ENCODE measurements at regions not wholly inside any gene's neighbourhood (a gene's known extent, or its start where the extent isn't known, plus 50 kb on each side); places are given as distances from the start of the nearest gene placed in this dataset.

DNA sequence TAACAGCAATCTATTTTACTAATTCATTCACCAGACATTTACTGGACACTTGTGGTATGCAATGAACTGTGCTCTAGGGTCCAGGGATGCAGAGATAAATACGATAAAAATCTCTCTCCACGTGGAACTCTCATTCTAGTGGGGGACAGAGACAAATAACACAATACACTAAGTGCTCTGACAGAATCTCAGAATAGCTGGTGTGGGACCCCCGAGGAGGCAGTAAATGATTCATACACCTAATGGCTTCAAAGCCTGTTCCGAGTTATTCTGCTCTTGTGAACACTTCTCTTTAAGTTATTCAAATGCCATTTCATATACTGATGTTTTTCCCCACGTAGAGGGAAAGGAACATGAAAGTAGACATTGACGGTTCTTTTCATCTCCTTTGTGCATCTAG is 302.0 kb upstream of the PDE4D start:
- H3K27me3 ChIP-seq (ENCODE audit: control insufficient read depth in 1 of 2, insufficient read depth in 2 of 2, low read length in 2 of 2), result no peaks in the 10 kb centered on the region
- no peak overlapping the region for H3K9ac ChIP-seq (ENCODE audit: low read depth in 1 of 2, low read length in 2 of 2)
- no peak overlapping the region for H3K27ac ChIP-seq (ENCODE audit: low read depth, low read length)
- H3K4me3 ChIP-seq (ENCODE audit: low read depth in 1 of 2, low read length in 2 of 2), result no peak overlapping the region
- no peaks in the 10 kb centered on the region for H3K4me1 ChIP-seq (ENCODE audit: control insufficient read depth in 1 of 2, insufficient read depth in 2 of 2, low read length in 2 of 2)
- H3K36me3 ChIP-seq (ENCODE audit: control insufficient read depth in 1 of 2, insufficient read depth in 2 of 2, low read length in 2 of 2), result no peaks in the 10 kb centered on the region
- no peaks in the 10 kb centered on the region for H3K9me3 ChIP-seq (ENCODE audit: control insufficient read depth in 1 of 2, low read length in 2 of 2)

DNA sequence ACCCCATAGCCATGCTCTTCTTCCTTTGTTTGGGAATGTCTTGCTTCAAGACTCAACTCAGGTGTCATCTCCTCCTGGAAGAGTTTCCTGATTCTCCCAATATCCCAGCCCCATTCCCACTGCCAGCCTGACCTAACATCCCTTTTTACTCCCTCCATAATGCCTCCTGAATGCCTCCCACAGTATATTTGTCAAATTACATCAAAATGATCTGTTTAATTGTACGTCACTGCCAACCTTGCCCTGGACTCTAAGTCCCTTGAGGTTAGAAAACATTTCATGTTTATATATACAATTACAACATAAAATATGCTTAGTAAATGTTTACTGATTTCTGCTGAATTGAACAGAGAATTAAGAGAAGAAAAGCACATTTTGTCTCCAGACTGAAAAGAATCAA is 301.6 kb upstream of the PDE4D start:
- H3K36me3 ChIP-seq (ENCODE audit: control insufficient read depth in 1 of 2, insufficient read depth in 2 of 2, low read length in 2 of 2), result no peaks in the 10 kb centered on the region
- no peak overlapping the region for H3K4me3 ChIP-seq (ENCODE audit: low read depth in 1 of 2, low read length in 2 of 2)
- no peaks in the 10 kb centered on the region for H3K4me1 ChIP-seq (ENCODE audit: control insufficient read depth in 1 of 2, insufficient read depth in 2 of 2, low read length in 2 of 2)
- H3K27me3 ChIP-seq (ENCODE audit: control insufficient read depth in 1 of 2, insufficient read depth in 2 of 2, low read length in 2 of 2), result no peaks in the 10 kb centered on the region
- no peak overlapping the region for H3K9ac ChIP-seq (ENCODE audit: low read depth in 1 of 2, low read length in 2 of 2)
- no peaks in the 10 kb centered on the region for H3K9me3 ChIP-seq (ENCODE audit: control insufficient read depth in 1 of 2, low read length in 2 of 2)
- no peak overlapping the region for H3K27ac ChIP-seq (ENCODE audit: low read depth, low read length)

DNA sequence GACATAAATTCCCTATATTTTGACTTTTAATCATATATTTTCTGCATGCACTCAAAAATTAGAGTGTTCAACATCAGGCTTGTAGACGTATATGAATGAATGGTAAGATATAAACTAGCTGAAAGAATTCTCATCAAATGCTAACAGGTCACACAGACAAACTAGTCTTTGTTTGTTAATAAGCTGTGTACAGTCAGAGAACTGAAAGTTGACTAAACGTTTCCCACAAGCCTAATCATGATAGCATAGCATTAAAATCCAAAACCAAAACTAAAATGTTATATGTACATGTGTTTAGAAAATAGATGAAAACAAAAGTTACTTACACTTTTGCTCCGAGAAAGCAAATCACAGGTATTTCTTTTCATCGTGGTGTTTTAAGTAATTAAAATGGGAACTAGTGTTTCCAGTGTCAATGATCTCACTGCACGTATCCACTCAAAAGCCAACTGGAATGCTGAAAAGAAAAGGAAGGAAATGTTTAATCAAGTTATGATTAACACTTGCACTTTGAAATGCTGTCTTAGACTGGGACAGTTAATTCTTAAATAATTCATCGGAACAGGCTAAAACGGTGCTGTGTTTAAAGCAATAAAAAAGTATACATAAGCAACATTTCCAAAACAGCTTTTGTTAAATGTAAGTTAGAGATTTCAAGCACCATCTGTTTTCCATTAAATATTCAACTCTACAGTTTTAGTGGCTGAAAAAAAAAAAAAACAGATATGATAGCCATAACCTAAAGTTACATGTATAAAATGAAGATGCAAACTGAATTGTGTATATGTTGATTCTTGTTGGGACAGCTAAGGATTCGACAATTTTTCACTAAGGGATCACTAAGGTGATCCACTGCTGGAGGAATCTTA is 291.9 kb upstream of the PDE4D start:
- no peaks in the 10 kb centered on the region for H3K27me3 ChIP-seq (ENCODE audit: control insufficient read depth in 1 of 2, insufficient read depth in 2 of 2, low read length in 2 of 2)
- peaks cover 0 to 6% of the 10 kb centered on the region in 2 donors for H3K4me1 ChIP-seq (ENCODE audit: control insufficient read depth in 1 of 2, insufficient read depth in 2 of 2, low read length in 2 of 2)
- no peaks in the 10 kb centered on the region for H3K36me3 ChIP-seq (ENCODE audit: control insufficient read depth in 1 of 2, insufficient read depth in 2 of 2, low read length in 2 of 2)
- peak overlapping the region in 1 of 2 donors; percentile 29 for H3K4me3 ChIP-seq (ENCODE audit: low read depth in 1 of 2, low read length in 2 of 2)
- H3K9me3 ChIP-seq (ENCODE audit: control insufficient read depth in 1 of 2, low read length in 2 of 2), result no peaks in the 10 kb centered on the region
- no peak overlapping the region for H3K9ac ChIP-seq (ENCODE audit: low read depth in 1 of 2, low read length in 2 of 2)
- no peak overlapping the region for H3K27ac ChIP-seq (ENCODE audit: low read depth, low read length)

DNA sequence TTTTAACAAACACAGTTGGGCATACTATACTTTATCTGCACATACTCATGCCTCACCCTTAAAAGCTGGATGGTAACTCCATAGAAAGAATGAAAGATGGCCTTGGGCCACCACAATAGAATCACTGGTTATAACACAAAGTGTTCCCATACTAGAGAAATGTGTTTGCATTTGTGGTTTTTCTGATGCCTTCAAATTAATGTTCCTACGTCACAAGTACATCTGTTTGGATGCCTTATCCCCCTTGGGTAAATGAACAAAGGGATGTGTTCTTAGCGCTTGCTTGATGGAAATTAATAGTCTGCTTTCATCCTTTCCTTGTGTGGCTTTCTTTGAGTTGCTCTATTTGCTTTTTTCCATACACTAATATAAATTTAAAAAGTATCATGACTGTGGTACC is 291.1 kb upstream of the PDE4D start:
- no peak overlapping the region for H3K9ac ChIP-seq (ENCODE audit: low read depth in 1 of 2, low read length in 2 of 2)
- no peak overlapping the region for H3K4me3 ChIP-seq (ENCODE audit: low read depth in 1 of 2, low read length in 2 of 2)
- H3K4me1 ChIP-seq (ENCODE audit: control insufficient read depth in 1 of 2, insufficient read depth in 2 of 2, low read length in 2 of 2), result peaks cover 0 to 6% of the 10 kb centered on the region in 2 donors
- no peak overlapping the region for H3K27ac ChIP-seq (ENCODE audit: low read depth, low read length)
- H3K27me3 ChIP-seq (ENCODE audit: control insufficient read depth in 1 of 2, insufficient read depth in 2 of 2, low read length in 2 of 2), result no peaks in the 10 kb centered on the region
- no peaks in the 10 kb centered on the region for H3K36me3 ChIP-seq (ENCODE audit: control insufficient read depth in 1 of 2, insufficient read depth in 2 of 2, low read length in 2 of 2)
- H3K9me3 ChIP-seq (ENCODE audit: control insufficient read depth in 1 of 2, low read length in 2 of 2), result no peaks in the 10 kb centered on the region

DNA sequence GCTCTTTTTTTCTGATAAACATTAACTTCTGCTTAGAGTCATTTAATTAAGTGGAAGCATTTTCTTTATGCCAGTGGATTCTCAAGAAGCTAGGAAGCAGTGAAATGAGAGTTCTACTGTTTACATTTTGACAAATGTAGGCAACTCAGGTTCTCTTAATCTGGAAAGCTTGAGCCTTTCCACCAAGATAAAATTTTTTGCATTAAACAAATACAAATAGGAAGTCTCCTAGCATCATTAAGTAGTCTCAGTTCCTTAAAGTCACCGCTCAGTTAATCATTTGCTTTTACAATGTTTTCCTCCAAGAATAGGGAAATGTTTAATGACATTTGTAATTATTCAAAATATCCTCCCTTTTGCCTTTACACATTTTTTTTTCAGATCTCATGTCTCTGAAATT is 290.4 kb upstream of the PDE4D start:
- no peaks in the 10 kb centered on the region for H3K27me3 ChIP-seq (ENCODE audit: control insufficient read depth in 1 of 2, insufficient read depth in 2 of 2, low read length in 2 of 2)
- H3K4me1 ChIP-seq (ENCODE audit: control insufficient read depth in 1 of 2, insufficient read depth in 2 of 2, low read length in 2 of 2), result peaks cover 0 to 6% of the 10 kb centered on the region in 2 donors
- no peak overlapping the region for H3K9ac ChIP-seq (ENCODE audit: low read depth in 1 of 2, low read length in 2 of 2)
- no peak overlapping the region for H3K27ac ChIP-seq (ENCODE audit: low read depth, low read length)
- H3K9me3 ChIP-seq (ENCODE audit: control insufficient read depth in 1 of 2, low read length in 2 of 2), result no peaks in the 10 kb centered on the region
- no peaks in the 10 kb centered on the region for H3K36me3 ChIP-seq (ENCODE audit: control insufficient read depth in 1 of 2, insufficient read depth in 2 of 2, low read length in 2 of 2)
- no peak overlapping the region for H3K4me3 ChIP-seq (ENCODE audit: low read depth in 1 of 2, low read length in 2 of 2)

DNA sequence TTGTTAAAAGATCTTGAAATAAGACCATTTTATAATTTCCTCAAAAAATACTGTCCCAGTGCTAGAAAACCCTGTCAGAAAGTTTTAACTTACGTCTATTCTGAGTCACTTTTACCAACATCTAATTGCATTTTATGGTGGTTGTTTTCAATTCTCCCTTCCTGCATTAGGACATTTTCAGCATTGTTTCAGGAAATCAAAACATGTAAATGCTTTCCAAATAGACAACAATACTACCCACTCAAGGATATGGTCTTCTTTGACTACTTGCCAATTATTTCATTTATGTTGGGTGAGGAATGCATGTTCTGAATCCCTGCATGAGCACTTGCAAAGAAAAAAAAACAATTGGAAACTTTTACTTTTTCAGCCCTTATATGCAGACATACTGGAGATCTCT is 284.6 kb upstream of the PDE4D start:
- no peaks in the 10 kb centered on the region for H3K9me3 ChIP-seq (ENCODE audit: control insufficient read depth in 1 of 2, low read length in 2 of 2)
- H3K4me3 ChIP-seq (ENCODE audit: low read depth in 1 of 2, low read length in 2 of 2), result no peak overlapping the region
- no peak overlapping the region for H3K27ac ChIP-seq (ENCODE audit: low read depth, low read length)
- no peaks in the 10 kb centered on the region for H3K4me1 ChIP-seq (ENCODE audit: control insufficient read depth in 1 of 2, insufficient read depth in 2 of 2, low read length in 2 of 2)
- H3K27me3 ChIP-seq (ENCODE audit: control insufficient read depth in 1 of 2, insufficient read depth in 2 of 2, low read length in 2 of 2), result no peaks in the 10 kb centered on the region
- H3K36me3 ChIP-seq (ENCODE audit: control insufficient read depth in 1 of 2, insufficient read depth in 2 of 2, low read length in 2 of 2), result no peaks in the 10 kb centered on the region
- H3K9ac ChIP-seq (ENCODE audit: low read depth in 1 of 2, low read length in 2 of 2), result no peak overlapping the region

DNA sequence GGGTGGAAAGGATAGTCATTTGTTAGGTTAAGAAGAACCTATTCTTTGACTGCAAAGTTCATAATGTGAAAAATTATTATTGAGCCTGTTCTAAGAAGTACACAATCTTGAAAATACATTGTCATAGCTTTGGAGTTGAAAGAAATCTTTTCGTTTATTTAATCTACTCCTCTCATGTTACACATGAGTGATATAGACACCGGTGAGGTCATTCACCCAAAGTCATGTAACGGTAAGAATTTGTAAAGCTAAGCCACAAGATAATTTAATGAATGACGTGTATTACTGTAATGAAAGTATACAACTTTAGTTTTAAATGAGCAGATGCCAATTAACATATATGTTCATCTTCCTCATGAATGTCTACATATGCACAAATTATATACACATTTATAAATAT is 284.1 kb upstream of the PDE4D start:
- Histone ChIP-seq H3K9me3 (ENCODE audit: control insufficient read depth in 1 of 2, low read length in 2 of 2) (no peaks in the 10 kb centered on the region), H3K27me3 (ENCODE audit: control insufficient read depth in 1 of 2, insufficient read depth in 2 of 2, low read length in 2 of 2) (no peaks in the 10 kb centered on the region), H3K36me3 (ENCODE audit: control insufficient read depth in 1 of 2, insufficient read depth in 2 of 2, low read length in 2 of 2) (no peaks in the 10 kb centered on the region), H3K4me1 (ENCODE audit: control insufficient read depth in 1 of 2, insufficient read depth in 2 of 2, low read length in 2 of 2) (no peaks in the 10 kb centered on the region), H3K9ac (ENCODE audit: low read depth in 1 of 2, low read length in 2 of 2) (no peak overlapping the region), H3K4me3 (ENCODE audit: low read depth in 1 of 2, low read length in 2 of 2) (no peak overlapping the region), H3K27ac (ENCODE audit: low read depth, low read length) (no peak overlapping the region)

DNA sequence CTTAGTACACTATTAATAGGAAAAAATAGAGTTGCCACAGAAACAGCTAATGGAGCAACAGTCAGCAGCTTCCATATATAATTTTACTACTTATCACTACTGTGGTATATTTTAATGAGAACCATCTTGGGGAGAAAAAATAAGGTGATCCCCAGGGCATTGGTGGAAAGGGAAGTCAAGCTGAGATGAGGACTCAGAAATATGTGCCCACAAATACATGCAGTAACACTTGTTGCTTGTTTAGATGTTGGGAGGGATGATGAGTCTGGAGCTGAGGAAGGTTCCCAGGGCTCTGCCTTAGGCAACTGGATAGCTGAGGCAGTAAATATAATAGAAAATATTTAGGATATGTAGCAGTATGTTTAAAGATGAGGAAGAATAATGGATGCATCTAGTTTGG is 280.1 kb upstream of the PDE4D start:
- Histone ChIP-seq H3K9me3 (ENCODE audit: control insufficient read depth in 1 of 2, low read length in 2 of 2) (no peaks in the 10 kb centered on the region), H3K4me3 (ENCODE audit: low read depth in 1 of 2, low read length in 2 of 2) (no peak overlapping the region), H3K27ac (ENCODE audit: low read depth, low read length) (no peak overlapping the region), H3K36me3 (ENCODE audit: control insufficient read depth in 1 of 2, insufficient read depth in 2 of 2, low read length in 2 of 2) (no peaks in the 10 kb centered on the region), H3K4me1 (ENCODE audit: control insufficient read depth in 1 of 2, insufficient read depth in 2 of 2, low read length in 2 of 2) (no peaks in the 10 kb centered on the region), H3K27me3 (ENCODE audit: control insufficient read depth in 1 of 2, insufficient read depth in 2 of 2, low read length in 2 of 2) (no peaks in the 10 kb centered on the region), H3K9ac (ENCODE audit: low read depth in 1 of 2, low read length in 2 of 2) (no peak overlapping the region)

DNA sequence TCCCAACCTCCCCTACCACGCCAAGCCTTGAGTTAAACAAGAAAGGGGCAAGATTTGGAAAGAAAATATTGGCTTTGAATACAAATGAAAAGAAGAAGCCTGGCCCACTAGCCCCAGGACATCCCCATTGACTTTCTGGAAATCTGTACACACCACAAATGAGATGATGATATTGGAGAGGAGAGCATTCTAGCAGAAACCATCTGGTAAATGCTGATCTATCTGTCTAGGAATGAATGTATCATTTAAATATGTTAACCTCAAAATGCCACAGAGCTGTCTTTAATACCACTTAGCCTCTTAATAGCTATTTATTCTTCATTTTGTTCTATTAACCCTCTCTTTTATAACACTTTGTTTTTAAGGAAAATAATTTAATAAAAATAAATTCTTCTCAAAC is 270.2 kb upstream of the PDE4D start:
- Histone ChIP-seq H3K4me3 (ENCODE audit: low read depth in 1 of 2, low read length in 2 of 2) (no peak overlapping the region), H3K9me3 (ENCODE audit: control insufficient read depth in 1 of 2, low read length in 2 of 2) (no peaks in the 10 kb centered on the region), H3K36me3 (ENCODE audit: control insufficient read depth in 1 of 2, insufficient read depth in 2 of 2, low read length in 2 of 2) (no peaks in the 10 kb centered on the region)

DNA sequence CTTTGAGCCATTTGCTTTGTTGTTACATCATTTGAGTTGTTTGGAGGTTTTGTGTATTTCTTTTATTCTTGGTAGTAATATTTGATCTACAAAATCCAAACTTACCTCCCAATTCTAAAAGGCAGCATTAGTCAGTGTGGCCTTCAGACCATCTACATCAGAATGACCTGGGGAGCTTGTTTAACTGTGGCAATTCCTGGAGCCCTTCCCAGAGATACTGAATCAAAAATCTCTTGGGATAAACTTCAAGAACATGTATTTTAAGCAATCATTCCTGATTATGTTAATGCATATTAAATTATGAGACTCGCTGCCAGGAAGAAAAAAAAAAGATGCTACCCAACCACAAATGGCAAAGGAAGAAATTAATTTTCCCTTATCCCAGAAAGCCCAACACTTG is 268.9 kb upstream of the PDE4D start:
- Histone ChIP-seq H3K9ac (ENCODE audit: low read depth in 1 of 2, low read length in 2 of 2) (no peak overlapping the region), H3K9me3 (ENCODE audit: control insufficient read depth in 1 of 2, low read length in 2 of 2) (no peaks in the 10 kb centered on the region), H3K36me3 (ENCODE audit: control insufficient read depth in 1 of 2, insufficient read depth in 2 of 2, low read length in 2 of 2) (no peaks in the 10 kb centered on the region), H3K4me3 (ENCODE audit: low read depth in 1 of 2, low read length in 2 of 2) (no peak overlapping the region), H3K27me3 (ENCODE audit: control insufficient read depth in 1 of 2, insufficient read depth in 2 of 2, low read length in 2 of 2) (no peaks in the 10 kb centered on the region), H3K27ac (ENCODE audit: low read depth, low read length) (no peak overlapping the region), H3K4me1 (ENCODE audit: control insufficient read depth in 1 of 2, insufficient read depth in 2 of 2, low read length in 2 of 2) (no peaks in the 10 kb centered on the region)

More for the DNA sequence above, 270.2 kb upstream of the PDE4D start:
- Histone ChIP-seq H3K27ac (ENCODE audit: low read depth, low read length) (no peak overlapping the region), H3K4me1 (ENCODE audit: control insufficient read depth in 1 of 2, insufficient read depth in 2 of 2, low read length in 2 of 2) (no peaks in the 10 kb centered on the region), H3K9ac (ENCODE audit: low read depth in 1 of 2, low read length in 2 of 2) (no peak overlapping the region), H3K27me3 (ENCODE audit: control insufficient read depth in 1 of 2, insufficient read depth in 2 of 2, low read length in 2 of 2) (no peaks in the 10 kb centered on the region)

Measured in duodenal mucosa (tissue), 2 donors.